Natural killer cell (primary cell): ENCODE measurements at regions not wholly inside any gene's neighbourhood (a gene's known extent, or its start where the extent isn't known, plus 50 kb on each side); places are given as distances from the start of the nearest gene placed in this dataset.

Experiments
- ATAC-seq, 3 donors: fragments of 150-1000 bp in 2 of 3; fragments of 200-7000 bp in 1 of 3; cut with Tn5 transposase; 1 replicate in 1 of 3; 2 replicates in 2 of 3; pipeline ENCODE4 v1.10.0; 2021; ENCODE audit warnings: mild to moderate bottlenecking in 2 of 3, moderate library complexity in 2 of 3
- DNase-seq, 2 donors: peaks; one replicate each; pipeline versions ENCODE4 v3.0.0 to v3.0.0-alpha.2; 2013 to 2021; ENCODE audit warnings: mixed read lengths in 1 of 2
- H3K27ac ChIP-seq: one replicate; pipeline ENCODE4 v1.5.1; 2013; ENCODE audit warnings: mild to moderate bottlenecking, low read length
- H3K27me3 ChIP-seq: one replicate; pipeline ENCODE4 v1.6.1; 2013; ENCODE audit warnings: low read length; ENCODE audit not compliant: control insufficient read depth, insufficient read depth
- H3K36me3 ChIP-seq: one replicate; pipeline ENCODE4 v1.6.1; 2013; ENCODE audit warnings: low read length; ENCODE audit not compliant: control insufficient read depth, insufficient read depth
- H3K4me1 ChIP-seq: one replicate; pipeline ENCODE4 v1.6.1; 2013; ENCODE audit warnings: low read length; ENCODE audit not compliant: control insufficient read depth, insufficient read depth
- H3K4me3 ChIP-seq: one replicate; pipeline ENCODE4 v1.5.1; 2013; ENCODE audit warnings: low read length
- H3K9me3 ChIP-seq: one replicate; pipeline ENCODE4 v1.6.1; 2013; ENCODE audit warnings: low read length; ENCODE audit not compliant: control insufficient read depth, insufficient read depth
- H3K27ac Mint-ChIP-seq, 2 donors: one replicate each; pipeline ENCODE4 v1.8.0; 2022; ENCODE audit warnings: mild to moderate bottlenecking in 2 of 2, mixed read lengths in 2 of 2, moderate library complexity in 1 of 2
- H3K27me3 Mint-ChIP-seq, 2 donors: one replicate each; pipeline ENCODE4 v1.8.0; 2022; ENCODE audit warnings: low read depth in 2 of 2, mixed read lengths in 2 of 2
- H3K36me3 Mint-ChIP-seq: one replicate; pipeline ENCODE4 v1.8.0; 2022; ENCODE audit warnings: mixed read lengths
- H3K4me1 Mint-ChIP-seq, 2 donors: one replicate each; pipeline ENCODE4 v1.8.0; 2022; ENCODE audit warnings: mixed read lengths in 2 of 2
- H3K4me3 Mint-ChIP-seq: one replicate; pipeline ENCODE4 v1.8.0; 2022; ENCODE audit warnings: mild to moderate bottlenecking, moderate library complexity, mixed read lengths
- H3K9me3 Mint-ChIP-seq, 2 donors: one replicate each; pipeline ENCODE4 v1.8.0; 2022; ENCODE audit warnings: mixed read lengths in 2 of 2
- WGBS: methylation state at CpG from one replicate; pipeline ENCODE4 v1.1.7; 2013; ENCODE audit warnings: missing lambda C conversion rate; ENCODE audit not compliant: insufficient coverage; 5-methylcytosine and 5-hydroxymethylcytosine counted together
- intact Hi-C: fragments of 100-400 bp; cut with micrococcal nuclease; formaldehyde crosslinking; loops from one replicate; pipeline ENCODE4 v1.14.2; 2022
- TF ChIP-seq, protein P1 (sequence below): fragments of 200-600 bp; IDR thresholded peaks from one replicate; pipeline ENCODE4 v1.8.0; 2022; ENCODE audit warnings: antibody characterized with exemption

DNA sequence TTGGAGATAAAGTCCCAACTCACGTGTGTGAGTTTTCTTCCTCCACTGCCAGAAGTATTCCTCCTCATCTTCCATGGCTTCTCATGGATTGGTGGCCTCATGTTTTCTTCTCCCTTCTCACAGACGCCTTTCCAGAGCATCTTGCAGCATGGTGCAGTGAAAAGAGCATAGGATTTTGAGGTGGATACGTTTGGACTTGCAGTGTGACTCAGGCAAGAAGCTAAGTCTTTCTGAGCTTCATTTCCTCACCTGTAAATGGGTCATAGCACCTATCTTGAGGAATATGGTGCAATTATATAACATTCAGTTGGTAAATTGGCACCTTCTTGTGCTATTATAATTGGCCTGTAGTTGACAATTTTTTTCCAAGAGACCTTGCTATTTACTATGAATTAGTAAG is 247.6 kb downstream of the RDH14 start:
- Histone ChIP-seq H3K27me3 (no peaks in the 10 kb centered on the region), H3K36me3 (no peaks in the 10 kb centered on the region), H3K4me3 (no peak overlapping the region), H3K9me3 (no peaks in the 10 kb centered on the region), H3K4me1 (no peaks in the 10 kb centered on the region), H3K27ac (no peak overlapping the region)
- DNase-seq (no peak), ATAC-seq (no peak)
- peaks cover 5 to 8% of the 10 kb centered on the region in 2 donors for H3K9me3 Mint-ChIP-seq
- no peak overlapping the region for H3K4me3 Mint-ChIP-seq
- H3K27me3 Mint-ChIP-seq: no peaks in the 10 kb centered on the region
- intact Hi-C loops: no loop called here
- TF ChIP-seq, protein P1, sequence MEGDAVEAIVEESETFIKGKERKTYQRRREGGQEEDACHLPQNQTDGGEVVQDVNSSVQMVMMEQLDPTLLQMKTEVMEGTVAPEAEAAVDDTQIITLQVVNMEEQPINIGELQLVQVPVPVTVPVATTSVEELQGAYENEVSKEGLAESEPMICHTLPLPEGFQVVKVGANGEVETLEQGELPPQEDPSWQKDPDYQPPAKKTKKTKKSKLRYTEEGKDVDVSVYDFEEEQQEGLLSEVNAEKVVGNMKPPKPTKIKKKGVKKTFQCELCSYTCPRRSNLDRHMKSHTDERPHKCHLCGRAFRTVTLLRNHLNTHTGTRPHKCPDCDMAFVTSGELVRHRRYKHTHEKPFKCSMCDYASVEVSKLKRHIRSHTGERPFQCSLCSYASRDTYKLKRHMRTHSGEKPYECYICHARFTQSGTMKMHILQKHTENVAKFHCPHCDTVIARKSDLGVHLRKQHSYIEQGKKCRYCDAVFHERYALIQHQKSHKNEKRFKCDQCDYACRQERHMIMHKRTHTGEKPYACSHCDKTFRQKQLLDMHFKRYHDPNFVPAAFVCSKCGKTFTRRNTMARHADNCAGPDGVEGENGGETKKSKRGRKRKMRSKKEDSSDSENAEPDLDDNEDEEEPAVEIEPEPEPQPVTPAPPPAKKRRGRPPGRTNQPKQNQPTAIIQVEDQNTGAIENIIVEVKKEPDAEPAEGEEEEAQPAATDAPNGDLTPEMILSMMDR: no peak
- WGBS: 85% methylated on average over 2 of the region's 3 CpGs
- no peaks in the 10 kb centered on the region for H3K36me3 Mint-ChIP-seq
- H3K27ac Mint-ChIP-seq: no peak overlapping the region
- no peaks in the 10 kb centered on the region for H3K4me1 Mint-ChIP-seq

DNA sequence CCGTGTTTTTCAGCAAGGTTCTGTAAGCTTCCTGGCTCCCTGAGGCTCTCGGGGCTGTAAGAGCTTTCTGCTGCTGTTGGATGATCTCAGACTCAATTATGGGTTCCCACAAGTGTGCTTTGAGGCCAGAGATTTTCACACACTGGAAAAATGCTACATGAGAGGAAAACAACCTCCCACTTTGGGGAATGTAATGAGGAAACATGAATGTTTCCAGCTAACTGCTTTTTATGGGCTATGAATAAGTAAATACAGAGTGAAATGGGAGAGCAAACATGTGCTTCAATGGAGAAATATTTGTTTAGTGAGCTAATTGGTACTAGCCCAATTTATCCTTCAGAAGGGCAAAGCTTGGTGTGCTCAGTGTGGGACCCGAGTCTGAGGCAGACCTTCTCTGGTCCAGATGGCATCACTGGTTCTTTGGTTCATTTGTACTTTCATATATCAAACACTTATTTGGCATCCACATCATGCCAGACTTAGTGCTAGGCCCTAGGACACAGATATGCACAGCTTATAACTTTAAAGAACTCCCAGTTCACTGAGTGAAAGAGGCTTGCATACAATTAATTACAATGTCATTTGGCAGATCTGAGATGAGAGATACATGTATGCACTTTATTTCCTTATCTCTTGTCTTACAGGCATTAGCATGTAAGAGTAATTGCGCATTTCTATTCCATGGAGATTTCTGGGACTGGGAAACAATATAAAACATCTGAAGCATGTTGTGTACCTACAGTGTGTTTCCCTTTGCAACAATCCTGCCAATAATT is 248.8 kb downstream of the RDH14 start:
- H3K9me3 ChIP-seq: no peaks in the 10 kb centered on the region
- Mint-ChIP-seq H3K9me3 (peaks cover 7 to 8% of the 10 kb centered on the region in 2 donors), H3K36me3 (no peaks in the 10 kb centered on the region), H3K27me3 (no peaks in the 10 kb centered on the region), H3K4me1 (no peaks in the 10 kb centered on the region), H3K27ac (no peak overlapping the region), H3K4me3 (no peak overlapping the region)
- ATAC-seq (no peak), DNase-seq (no peak)
- 89% methylated on average over 4 of the region's 4 CpGs for WGBS
- H3K36me3 ChIP-seq: no peaks in the 10 kb centered on the region
- intact Hi-C loops: no loop called here
- H3K27me3 ChIP-seq: no peaks in the 10 kb centered on the region
- H3K27ac ChIP-seq: no peak overlapping the region
- H3K4me3 ChIP-seq: no peak overlapping the region
- H3K4me1 ChIP-seq: no peaks in the 10 kb centered on the region
- TF ChIP-seq, protein P1: no peak

DNA sequence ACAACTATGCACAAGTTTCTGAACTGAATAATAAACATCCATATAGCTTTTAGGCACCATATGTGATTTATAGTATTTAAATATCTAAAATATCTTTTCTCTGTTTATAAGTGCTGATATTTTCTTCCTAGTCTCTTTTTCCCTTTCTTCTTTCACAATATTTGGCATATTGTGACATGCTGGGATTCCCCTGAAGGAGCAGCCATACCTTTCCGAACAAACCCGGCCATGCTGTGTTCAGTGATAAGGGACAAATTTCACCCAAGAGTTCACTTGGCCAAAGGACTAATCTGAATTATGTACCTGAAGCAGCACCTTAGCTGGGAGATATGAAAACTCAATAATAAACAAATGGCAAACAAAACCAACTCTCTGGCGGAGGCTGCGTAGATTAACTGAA is 250.8 kb downstream of the RDH14 start:
- TF ChIP-seq, protein P1: no peak
- no peaks in the 10 kb centered on the region for H3K4me1 Mint-ChIP-seq
- H3K9me3 ChIP-seq: no peaks in the 10 kb centered on the region
- H3K27me3 Mint-ChIP-seq: no peaks in the 10 kb centered on the region
- intact Hi-C loops: no loop called here
- ATAC-seq (no peak), DNase-seq (no peak)
- no peak overlapping the region for H3K27ac Mint-ChIP-seq
- peaks cover 14 to 15% of the 10 kb centered on the region in 2 donors for H3K9me3 Mint-ChIP-seq
- H3K36me3 ChIP-seq: no peaks in the 10 kb centered on the region
- 87% methylated on average over 4 of the region's 4 CpGs for WGBS
- no peaks in the 10 kb centered on the region for H3K36me3 Mint-ChIP-seq
- no peak overlapping the region for H3K4me3 Mint-ChIP-seq
- H3K4me1 ChIP-seq: no peaks in the 10 kb centered on the region
- H3K4me3 ChIP-seq: no peak overlapping the region
- no peaks in the 10 kb centered on the region for H3K27me3 ChIP-seq
- no peak overlapping the region for H3K27ac ChIP-seq

DNA sequence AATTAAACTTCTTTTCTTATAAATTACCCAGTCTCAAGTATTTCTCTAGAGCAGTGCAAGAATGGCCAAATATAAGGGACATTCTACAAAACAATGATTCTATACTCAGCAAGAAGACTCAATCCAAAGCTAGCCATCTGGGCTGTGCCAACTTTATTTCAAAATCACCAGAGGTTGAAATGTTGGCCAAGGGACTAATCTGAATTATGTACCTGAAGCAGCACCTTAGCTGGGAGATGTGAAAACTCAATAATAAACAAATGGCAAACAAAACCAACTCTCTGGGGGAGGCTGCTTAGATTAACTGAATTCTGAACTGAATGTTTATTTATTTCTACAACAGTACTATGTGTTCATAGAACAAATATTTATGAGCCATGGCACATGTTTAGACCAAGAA is 251.3 kb downstream of the RDH14 start:
- Histone ChIP-seq H3K4me1 (no peaks in the 10 kb centered on the region), H3K36me3 (no peaks in the 10 kb centered on the region), H3K27ac (no peak overlapping the region), H3K27me3 (no peaks in the 10 kb centered on the region), H3K4me3 (no peak overlapping the region), H3K9me3 (no peaks in the 10 kb centered on the region)
- peaks cover 14 to 15% of the 10 kb centered on the region in 2 donors for H3K9me3 Mint-ChIP-seq
- no peak for ATAC-seq
- H3K4me3 Mint-ChIP-seq: no peak overlapping the region
- H3K27me3 Mint-ChIP-seq: no peaks in the 10 kb centered on the region
- intact Hi-C loops: no loop called here
- no peaks in the 10 kb centered on the region for H3K4me1 Mint-ChIP-seq
- no peak for DNase-seq
- H3K27ac Mint-ChIP-seq: no peak overlapping the region
- TF ChIP-seq, protein P1: no peak
- no peaks in the 10 kb centered on the region for H3K36me3 Mint-ChIP-seq
